Endothelial cell of umbilical vein (primary cell): ENCODE measurements at regions not wholly inside any gene's neighbourhood (a gene's known extent, or its start where the extent isn't known, plus 50 kb on each side); places are given as distances from the start of the nearest gene placed in this dataset.

Experiments used
- BruUV-seq: library from RNA; stranded (reverse); fragments of 400-500 nt; replicated peaks from 2 replicates; lab custom pipeline; 2021; lab: Mats Ljungman, UMichigan
- CTCF ChIA-PET: fragments of 300-600, 350-600 bp; sonication (Branson Sonifier 250); formaldehyde crosslinking; loops from one replicate; lab custom pipeline; 2021; ENCODE audit warnings: antibody characterized with exemption, inconsistent platforms; lab: Charles Lee
- POLR2A ChIA-PET: fragments of 300-600, 350-600 bp; sonication (Branson Sonifier 250); formaldehyde crosslinking; loops from one replicate; lab custom pipeline; 2021; ENCODE audit warnings: antibody characterized with exemption, inconsistent platforms; lab: Charles Lee
- DNase-seq: peaks from one replicate; pipeline ENCODE4 v3.0.0-alpha.2; 2011; ENCODE audit warnings: low read depth, low spot score
- FAIRE-seq: peaks from 2 replicates; lab custom pipeline; 2011; peaks lifted over from hg19 to GRCh38; lab: Jason Lieb, UNC
- H2AFZ ChIP-seq: 2 replicates; pipeline ENCODE4 v1.6.0; 2012; ENCODE audit warnings: low read depth, low read length, control low read depth, inconsistent platforms
- H3K27ac ChIP-seq: 2 replicates; pipeline ENCODE4 v1.5.1; 2011; ENCODE audit warnings: low read depth, mild to moderate bottlenecking, control low read depth, low read length, moderate library complexity; ENCODE audit not compliant: insufficient read depth
- H3K27me3 ChIP-seq, 2 experiments: 2 replicates each; pipeline versions ENCODE4 v1.6.0 to v1.6.1; 2011; ENCODE audit warnings: low read length in 2 of 2, mixed read lengths in 1 of 2; ENCODE audit not compliant: control insufficient read depth in 2 of 2, insufficient read depth in 2 of 2
- H3K36me3 ChIP-seq, 2 experiments: 2 replicates in 1 of 2; 3 replicates in 1 of 2; pipeline ENCODE4 v1.5.1; 2011; ENCODE audit warnings: low read length in 2 of 2, mild to moderate bottlenecking in 1 of 2, moderate library complexity in 1 of 2; ENCODE audit not compliant: control insufficient read depth in 2 of 2, insufficient read depth in 2 of 2; ENCODE audit errors: extremely low read depth in 1 of 2
- H3K4me1 ChIP-seq: 3 replicates; pipeline ENCODE4 v1.5.1; 2011; ENCODE audit warnings: mild to moderate bottlenecking, low read length; ENCODE audit not compliant: control insufficient read depth, insufficient read depth; ENCODE audit errors: extremely low read depth
- H3K4me2 ChIP-seq: 2 replicates; pipeline ENCODE4 v1.6.1; 2011; ENCODE audit warnings: low read length, control low read depth, mixed read lengths; ENCODE audit not compliant: insufficient read depth
- H3K4me3 ChIP-seq, 3 experiments: fragments of 200-600 bp in 1 of 3; sonication (generic), shearing (Covaris generic) in 1 of 3; replicated peaks in 1 of 3; 2 replicates each; pipeline ENCODE4 v1.5.1; 2011 to 2016; ENCODE audit warnings: control low read depth in 3 of 3, low read length in 3 of 3, mild to moderate bottlenecking in 2 of 3, inconsistent platforms in 1 of 3, low read depth in 1 of 3, moderate library complexity in 1 of 3; ENCODE audit not compliant: insufficient read depth in 1 of 3
- H3K79me2 ChIP-seq: 2 replicates; pipeline ENCODE4 v1.6.0; 2012; ENCODE audit warnings: low read length, inconsistent platforms; ENCODE audit not compliant: control insufficient read depth, insufficient read depth
- H3K9ac ChIP-seq: replicated peaks from 2 replicates; pipeline ENCODE3; 2011; ENCODE audit warnings: low read length, control low read depth; ENCODE audit not compliant: insufficient read depth; ENCODE audit errors: extremely low read depth
- H3K9me1 ChIP-seq: replicated peaks from 3 replicates; pipeline ENCODE4 v1.6.0; 2011; ENCODE audit warnings: mild to moderate bottlenecking, low read length; ENCODE audit not compliant: control insufficient read depth, insufficient read depth; ENCODE audit errors: extremely low read depth
- H3K9me3 ChIP-seq: replicated peaks from 2 replicates; pipeline ENCODE4 v1.5.1; 2012; ENCODE audit warnings: low read length, inconsistent platforms; ENCODE audit not compliant: control insufficient read depth, insufficient read depth
- H4K20me1 ChIP-seq: replicated peaks from 2 replicates; pipeline ENCODE3; 2011; ENCODE audit warnings: mild to moderate bottlenecking, low read length; ENCODE audit not compliant: control insufficient read depth, insufficient read depth; ENCODE audit errors: extremely low read depth
- FOS ChIP-seq: IDR thresholded peaks from 2 replicates; pipeline ENCODE4 v1.6.1; 2011; ENCODE audit warnings: mild to moderate bottlenecking, low read length, moderate library complexity, borderline replicate concordance; ENCODE audit not compliant: insufficient read depth
- JUN ChIP-seq: IDR thresholded peaks from 2 replicates; pipeline ENCODE4 v1.6.1; 2011; ENCODE audit warnings: borderline replicate concordance, low read depth; ENCODE audit not compliant: insufficient read length, insufficient read depth
- MAX ChIP-seq: IDR thresholded peaks from 2 replicates; pipeline ENCODE4 v1.6.1; 2011; ENCODE audit not compliant: insufficient read depth, insufficient read length
- dilution Hi-C: fragments of 300-500 bp; cut with MboI; formaldehyde crosslinking; loops from one replicate; pipeline ENCODE4 v1.15.0; 2019; ENCODE audit warnings: low sequenced_read_pairs; ENCODE audit not compliant: extremely low pct_ligation_motif_present
- intact Hi-C: fragments of 100-400 bp; cut with micrococcal nuclease; formaldehyde crosslinking; loops from one replicate; pipeline ENCODE4 v1.10.0; 2022

GRCh38 chr4:122046255-122046654 lies 94.4 kb upstream of the TRPC3 start:
- dilution Hi-C loops, result no loop called here
- ChIA-PET CTCF (interaction anchor here (2.9 kb wide), 1 partner anchor 19 kb away, joined by 5 read pairs; no protein-coding TSS in a partner anchor), POLR2A (no interaction called here)
- no peak for DNase-seq
- no peak for TF ChIP-seq FOS
- intact Hi-C loops, result no loop called here
- no peaks in the 10 kb centered on the region for H3K9me1 ChIP-seq
- no peak for FAIRE-seq
- H3K9ac ChIP-seq, result no peak overlapping the region
- H3K79me2 ChIP-seq, result no peaks in the 10 kb centered on the region
- H3K4me1 ChIP-seq, result peaks cover 3% of the 10 kb centered on the region
- H3K27ac ChIP-seq, result no peak overlapping the region
- no peaks in the 10 kb centered on the region for H4K20me1 ChIP-seq
- no TSS peak for BruUV-seq
- no peaks in the 10 kb centered on the region for H3K9me3 ChIP-seq
- H3K4me3 ChIP-seq, result no peak overlapping the region
- H2AFZ ChIP-seq, result no peak overlapping the region
- no peak overlapping the region for H3K4me2 ChIP-seq
- H3K36me3 ChIP-seq, result no peaks in the 10 kb centered on the region
- H3K27me3 ChIP-seq, result peaks cover 3 to 6% of the 10 kb centered on the region in 2 experiments

GRCh38 chr4:122045533-122045932 lies 93.7 kb upstream of the TRPC3 start:
- H3K27ac ChIP-seq, result no peak overlapping the region
- intact Hi-C loops (no loop called here), dilution Hi-C loops (no loop called here)
- H3K27me3 ChIP-seq, result peaks cover 4 to 6% of the 10 kb centered on the region in 2 experiments
- H3K79me2 ChIP-seq, result no peaks in the 10 kb centered on the region
- H3K4me1 ChIP-seq, result peaks cover 3% of the 10 kb centered on the region
- ChIA-PET CTCF (interaction anchor here (0.9 to 2.9 kb wide), 3 partner anchors 8 to 20 kb away, joined by 3 to 5 read pairs (median 3); no protein-coding TSS in a partner anchor), POLR2A (no interaction called here)
- no peak overlapping the region for H3K4me2 ChIP-seq
- no peak overlapping the region for H3K4me3 ChIP-seq
- no peaks in the 10 kb centered on the region for H4K20me1 ChIP-seq
- H3K9me1 ChIP-seq, result no peaks in the 10 kb centered on the region
- H3K36me3 ChIP-seq, result no peaks in the 10 kb centered on the region
- DNase-seq (peak; percentile 78), FAIRE-seq (no peak)
- H2AFZ ChIP-seq, result no peak overlapping the region
- BruUV-seq, result no TSS peak
- no peak for TF ChIP-seq MAX
- peak; percentile 4 for TF ChIP-seq JUN
- no peaks in the 10 kb centered on the region for H3K9me3 ChIP-seq
- H3K9ac ChIP-seq, result no peak overlapping the region
